Fibroblast of skin of left quadriceps (primary cell): ENCODE measurements at regions not wholly inside any gene's neighbourhood (a gene's known extent, or its start where the extent isn't known, plus 50 kb on each side); places are given as distances from the start of the nearest gene placed in this dataset.

Experiments used
- DNase-seq, 2 experiments: peaks; one replicate each; pipeline ENCODE4 v3.0.0-alpha.2; 2013; ENCODE audit warnings: low read depth in 2 of 2

GRCh38 chr16:80356365-80356764 is 184.4 kb upstream of the DYNLRB2 start:
- DNase-seq, result no peak

- DNase-seq, result no peak
These were observed 185.5 kb upstream of the DYNLRB2 start for GRCh38 chr16:80355335-80355734.

- no peak for DNase-seq
These were observed 190.7 kb upstream of the DYNLRB2 start for GRCh38 chr16:80350061-80350460.

- DNase-seq, result no peak
These were observed 192.9 kb upstream of the DYNLRB2 start for GRCh38 chr16:80347900-80348299.

- DNase-seq, result no peak
These were observed 193.8 kb upstream of the DYNLRB2 start for GRCh38 chr16:80347002-80347401.

GRCh38 chr16:80346111-80346632 is 194.6 kb upstream of the DYNLRB2 start:
- peak; percentile 26 to 32 for DNase-seq

- DNase-seq, result no peak
These were observed 195.1 kb upstream of the DYNLRB2 start for GRCh38 chr16:80345701-80346100.

GRCh38 chr16:80344570-80344969 is 196.2 kb upstream of the DYNLRB2 start:
- no peak for DNase-seq

- no peak for DNase-seq
These were observed 199.5 kb upstream of the DYNLRB2 start for GRCh38 chr16:80341263-80341662.

GRCh38 chr16:80337786-80338185 is 203.0 kb upstream of the DYNLRB2 start:
- DNase-seq, result no peak

- no peak for DNase-seq
These were observed 210.0 kb upstream of the DYNLRB2 start for GRCh38 chr16:80330803-80331202.

- DNase-seq, result no peak
These were observed 210.6 kb upstream of the DYNLRB2 start for GRCh38 chr16:80330150-80330549.

GRCh38 chr16:80327740-80328139 is 213.1 kb upstream of the DYNLRB2 start:
- no peak for DNase-seq

GRCh38 chr16:80324371-80324770 is 216.4 kb upstream of the DYNLRB2 start:
- DNase-seq, result no peak

GRCh38 chr16:80323808-80324195 is 217.0 kb upstream of the DYNLRB2 start:
- DNase-seq, result no peak

GRCh38 chr16:80323187-80323807 is 217.5 kb upstream of the DYNLRB2 start:
- DNase-seq, result no peak

- no peak for DNase-seq
These were observed 221.6 kb upstream of the DYNLRB2 start for GRCh38 chr16:80319181-80319580.

GRCh38 chr16:80318107-80318506 is 222.7 kb upstream of the DYNLRB2 start:
- no peak for DNase-seq

GRCh38 chr16:80317599-80318037 is 223.2 kb upstream of the DYNLRB2 start:
- no peak for DNase-seq

GRCh38 chr16:80317116-80317515 is 223.7 kb upstream of the DYNLRB2 start:
- DNase-seq, result no peak

GRCh38 chr16:80314042-80314441 is 226.8 kb upstream of the DYNLRB2 start:
- DNase-seq, result no peak

- no peak for DNase-seq
These were observed 231.6 kb upstream of the DYNLRB2 start for GRCh38 chr16:80309178-80309577.

GRCh38 chr16:80305410-80305809 is 235.4 kb upstream of the DYNLRB2 start:
- no peak for DNase-seq

- no peak for DNase-seq
These were observed 237.1 kb upstream of the DYNLRB2 start for GRCh38 chr16:80303691-80304090.
